IMR-90 (cell line): ENCODE measurements at regions not wholly inside any gene's neighbourhood (a gene's known extent, or its start where the extent isn't known, plus 50 kb on each side); places are given as distances from the start of the nearest gene placed in this dataset.

ENCODE experiments used
- ATAC-seq: fragments of 200-7000 bp; cut with Tn5 transposase; 2 replicates; pipeline ENCODE4 v1.9.1; 2020; ENCODE audit warnings: low read depth, mild to moderate bottlenecking, moderate library complexity
- BruUV-seq: library from RNA; stranded (reverse); fragments of 400-500 nt; replicated peaks from 2 replicates; lab custom pipeline; 2021; lab: Mats Ljungman, UMichigan
- CTCF ChIA-PET: fragments of 300-600 bp; formaldehyde crosslinking; extraction: SDS; loops from one replicate; lab custom pipeline; 2021; ENCODE audit warnings: antibody characterized with exemption; lab: Yijun Ruan, JAX
- POLR2A ChIA-PET: fragments of 300-600 bp; sonication (Branson Sonifier 250); formaldehyde crosslinking; loops from one replicate; lab custom pipeline; 2022; ENCODE audit warnings: antibody characterized with exemption; ENCODE audit not compliant: unreplicated experiment; lab: Charles Lee
- DNase-seq: peaks from one replicate; pipeline ENCODE4 v3.0.0; 2013
- H2AFZ ChIP-seq: replicated peaks from 2 replicates; pipeline ENCODE3; 2013; ENCODE audit warnings: low read length, mild to moderate bottlenecking; ENCODE audit not compliant: poor library complexity
- H2AK5ac ChIP-seq: 2 replicates; pipeline ENCODE4 v1.6.1; 2013; ENCODE audit warnings: low read depth, low read length, inconsistent platforms
- H2AK9ac ChIP-seq: replicated peaks from 2 replicates; pipeline ENCODE3; 2013; ENCODE audit warnings: mild to moderate bottlenecking, low read depth, low read length, moderate library complexity; ENCODE audit not compliant: poor library complexity
- H2BK120ac ChIP-seq: 2 replicates; pipeline ENCODE4 v1.6.1; 2013; ENCODE audit warnings: low read depth, low read length, inconsistent platforms
- H2BK15ac ChIP-seq: 3 replicates; pipeline ENCODE4 v1.6.1; 2013; ENCODE audit warnings: low read depth, low read length, inconsistent platforms
- H2BK20ac ChIP-seq: 2 replicates; pipeline ENCODE4 v1.6.1; 2013; ENCODE audit warnings: low read depth, mild to moderate bottlenecking, inconsistent platforms, low read length, moderate library complexity
- H2BK5ac ChIP-seq: 2 replicates; pipeline ENCODE4 v1.6.1; 2013; ENCODE audit warnings: mild to moderate bottlenecking, low read depth, low read length, inconsistent platforms; ENCODE audit not compliant: poor library complexity, severe bottlenecking
- H3K14ac ChIP-seq: replicated peaks from 2 replicates; pipeline ENCODE4 v1.6.1; 2013; ENCODE audit warnings: low read depth, low read length, inconsistent platforms
- H3K18ac ChIP-seq: 2 replicates; pipeline ENCODE4 v1.6.1; 2013; ENCODE audit warnings: low read depth, low read length, control low read depth
- H3K23ac ChIP-seq: 2 replicates; pipeline ENCODE4 v1.6.1; 2013; ENCODE audit warnings: low read depth, low read length, inconsistent platforms
- H3K27ac ChIP-seq: 2 replicates; pipeline ENCODE4 v1.5.1; 2013; ENCODE audit warnings: mild to moderate bottlenecking, control low read depth, low read length; ENCODE audit not compliant: insufficient read depth
- H3K27me3 ChIP-seq: 2 replicates; pipeline ENCODE4 v1.6.1; 2013; ENCODE audit warnings: low read length; ENCODE audit not compliant: control insufficient read depth, insufficient read depth
- H3K36me3 ChIP-seq: 2 replicates; pipeline ENCODE4 v1.6.1; 2013; ENCODE audit warnings: low read length, mixed read lengths; ENCODE audit not compliant: control insufficient read depth, insufficient read depth
- H3K4ac ChIP-seq: 2 replicates; pipeline ENCODE4 v1.6.1; 2013; ENCODE audit warnings: low read depth, low read length, inconsistent platforms
- H3K4me1 ChIP-seq: 2 replicates; pipeline ENCODE4 v1.6.1; 2013; ENCODE audit warnings: low read length, mixed read lengths; ENCODE audit not compliant: control insufficient read depth, insufficient read depth
- H3K4me2 ChIP-seq: 2 replicates; pipeline ENCODE4 v1.6.1; 2013; ENCODE audit warnings: low read depth, mild to moderate bottlenecking, control low read depth, low read length, moderate library complexity
- H3K4me3 ChIP-seq: 2 replicates; pipeline ENCODE4 v1.5.1; 2013; ENCODE audit warnings: low read depth, mild to moderate bottlenecking, control low read depth, low read length, moderate library complexity; ENCODE audit not compliant: insufficient read depth
- H3K56ac ChIP-seq: 2 replicates; pipeline ENCODE4 v1.6.1; 2013; ENCODE audit warnings: low read length, inconsistent platforms; ENCODE audit not compliant: insufficient read depth; ENCODE audit errors: extremely low read depth
- H3K79me1 ChIP-seq, 2 experiments: 2 replicates each; pipeline ENCODE4 v1.6.1; 2013; ENCODE audit warnings: low read length in 2 of 2, inconsistent platforms in 1 of 2, low read depth in 1 of 2
- H3K9ac ChIP-seq: 2 replicates; pipeline ENCODE4 v1.6.1; 2013; ENCODE audit warnings: low read depth, low read length, control low read depth
- H3K9me1 ChIP-seq: 2 replicates; pipeline ENCODE4 v1.6.1; 2013; ENCODE audit warnings: low read length, inconsistent platforms; ENCODE audit not compliant: insufficient read depth
- H3K9me3 ChIP-seq: 2 replicates; pipeline ENCODE4 v1.6.1; 2013; ENCODE audit warnings: low read length; ENCODE audit not compliant: control insufficient read depth, insufficient read depth
- H4K20me1 ChIP-seq: 2 replicates; pipeline ENCODE4 v1.6.1; 2013; ENCODE audit warnings: low read length, inconsistent platforms; ENCODE audit not compliant: insufficient read depth
- H4K5ac ChIP-seq: 2 replicates; pipeline ENCODE4 v1.6.1; 2013; ENCODE audit warnings: mild to moderate bottlenecking, low read depth, low read length, control low read depth
- H4K8ac ChIP-seq, 2 experiments: 2 replicates each; pipeline ENCODE4 v1.6.1; 2013; ENCODE audit warnings: low read depth in 2 of 2, low read length in 2 of 2, control low read depth in 1 of 2, inconsistent platforms in 1 of 2
- H4K91ac ChIP-seq: 2 replicates; pipeline ENCODE4 v1.6.1; 2013; ENCODE audit warnings: low read depth, low read length, inconsistent platforms; ENCODE audit not compliant: insufficient read depth
- BHLHE40 ChIP-seq: fragments of 150-350 bp; IDR thresholded peaks from 2 replicates; pipeline ENCODE4 v1.6.1; 2016; ENCODE audit warnings: mild to moderate bottlenecking, low read depth, low read length
- CEBPB ChIP-seq: IDR thresholded peaks from 2 replicates; pipeline ENCODE4 v1.6.1; 2012; ENCODE audit warnings: low read depth, low read length, improper control_type of control experiment
- CHD1 ChIP-seq: IDR thresholded peaks from 2 replicates; pipeline ENCODE4 v1.6.1; 2012; ENCODE audit warnings: low read depth, low read length, improper control_type of control experiment
- CTCF ChIP-seq: conservative IDR thresholded peaks from 2 replicates; pipeline ENCODE4 v1.5.1; 2012; ENCODE audit warnings: mild to moderate bottlenecking, low read depth, low read length, improper control_type of control experiment
- ELK1 ChIP-seq: fragments of 150-350 bp; IDR thresholded peaks from 2 replicates; pipeline ENCODE4 v1.6.1; 2016; ENCODE audit warnings: low read depth, mild to moderate bottlenecking, low read length, moderate library complexity, borderline replicate concordance
- FOS ChIP-seq: fragments of 150-350 bp; IDR thresholded peaks from 2 replicates; pipeline ENCODE4 v1.6.1; 2016; ENCODE audit warnings: low read depth, low read length
- MAFK ChIP-seq: IDR thresholded peaks from 2 replicates; pipeline ENCODE4 v1.6.1; 2012; ENCODE audit warnings: low read depth, low read length, improper control_type of control experiment
- MAZ ChIP-seq: IDR thresholded peaks from 2 replicates; pipeline ENCODE4 v1.6.1; 2012; ENCODE audit warnings: low read depth, mild to moderate bottlenecking, low read length, improper control_type of control experiment, moderate library complexity, borderline replicate concordance
- MXI1 ChIP-seq: IDR thresholded peaks from 2 replicates; pipeline ENCODE4 v1.6.1; 2012; ENCODE audit warnings: low read depth, mild to moderate bottlenecking, low read length, moderate library complexity, borderline replicate concordance
- NFE2L2 ChIP-seq: fragments of 150-350 bp; IDR thresholded peaks from 2 replicates; pipeline ENCODE4 v1.6.1; 2016; ENCODE audit warnings: low read depth, mild to moderate bottlenecking, low read length
- POLR2A ChIP-seq: IDR thresholded peaks from 2 replicates; pipeline ENCODE4 v1.6.1; 2012; ENCODE audit warnings: mild to moderate bottlenecking, low read depth, low read length
- RAD21 ChIP-seq: IDR thresholded peaks from 2 replicates; pipeline ENCODE4 v1.6.1; 2012; ENCODE audit warnings: low read length, improper control_type of control experiment
- RCOR1 ChIP-seq: IDR thresholded peaks from 2 replicates; pipeline ENCODE4 v1.6.1; 2012; ENCODE audit warnings: mild to moderate bottlenecking, low read length, improper control_type of control experiment; ENCODE audit not compliant: insufficient replicate concordance
- RFX5 ChIP-seq: IDR thresholded peaks from 2 replicates; pipeline ENCODE4 v1.8.0; 2012; ENCODE audit warnings: low read depth, mild to moderate bottlenecking, low read length, moderate library complexity
- SMC3 ChIP-seq: fragments of 150-350 bp; IDR thresholded peaks from 2 replicates; pipeline ENCODE4 v1.6.1; 2016; ENCODE audit warnings: low read depth, mild to moderate bottlenecking, antibody characterized with exemption, low read length, moderate library complexity
- USF2 ChIP-seq: fragments of 150-350 bp; IDR thresholded peaks from 2 replicates; pipeline ENCODE4 v1.6.1; 2017; ENCODE audit warnings: mild to moderate bottlenecking, antibody characterized with exemption, low read length, low read depth
- WGBS, 2 experiments: methylation state at CpG; one replicate each; pipeline versions ENCODE4 v1.1.5 to v1.1.7; 2013; ENCODE audit warnings: missing lambda C conversion rate in 2 of 2; ENCODE audit not compliant: insufficient read length in 1 of 2; ENCODE audit errors: extremely low coverage in 2 of 2; 5-methylcytosine and 5-hydroxymethylcytosine counted together
- dilution Hi-C: fragments of 300-500 bp; cut with HindIII; formaldehyde crosslinking; loops from one replicate; pipeline ENCODE4 v1.14.3; 2018; ENCODE audit warnings: low sequenced_read_pairs; ENCODE audit not compliant: unreplicated experiment
- in situ Hi-C: fragments of 300-500 bp; cut with MboI; formaldehyde crosslinking; loops from 3 replicates; pipeline ENCODE4 v1.14.3; 2019; ENCODE audit warnings: low sequenced_read_pairs, inconsistent platforms, mixed read lengths
- intact Hi-C: fragments of 100-400 bp; cut with micrococcal nuclease; formaldehyde crosslinking; loops from 2 replicates; pipeline ENCODE4 v1.10.0; 2022

DNA sequence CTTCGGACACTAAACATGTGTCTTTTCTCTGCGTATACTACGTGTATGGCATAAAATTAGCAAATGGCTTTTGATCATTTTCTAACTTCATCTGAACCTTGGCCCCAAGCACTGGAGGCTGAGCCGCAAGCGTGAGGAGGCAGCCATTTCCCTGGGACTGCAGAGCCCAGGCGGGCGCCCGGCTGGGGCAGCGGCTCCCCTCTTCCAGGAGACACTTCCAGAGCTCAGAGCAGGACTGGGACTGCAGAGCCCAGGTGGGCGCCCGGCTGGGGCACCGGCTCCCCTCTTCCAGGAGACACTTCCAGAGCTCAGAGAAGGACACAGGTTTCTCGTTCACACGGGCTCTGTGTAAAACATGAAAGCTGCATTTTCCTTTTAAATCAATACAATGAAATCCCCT is 484.1 kb upstream of the SALL3 start:
- 75% methylated on average over 10 of the region's 14 CpGs; no CpG with 5 or more reads in 1 of the 2 experiments for WGBS, 2 experiments
- H3K56ac ChIP-seq, result no peak overlapping the region
- CTCF ChIA-PET, result no interaction called here

More for the DNA sequence above, 484.1 kb upstream of the SALL3 start:
- intact Hi-C loops, result no loop called here
- Histone ChIP-seq H3K23ac (no peak overlapping the region), H2BK120ac (no peak overlapping the region), H2AFZ (no peak overlapping the region), H2BK20ac (no peak overlapping the region), H3K9ac (no peak overlapping the region), H4K91ac (no peak overlapping the region), H4K5ac (no peak overlapping the region), H3K79me1 (no peaks in the 10 kb centered on the region), H3K4me3 (no peak overlapping the region), H4K8ac (no peak overlapping the region), H2BK15ac (no peak overlapping the region), H3K14ac (no peak overlapping the region), H3K9me1 (no peaks in the 10 kb centered on the region), H3K18ac (no peak overlapping the region), H2AK5ac (no peak overlapping the region), H4K20me1 (no peaks in the 10 kb centered on the region), H3K36me3 (no peaks in the 10 kb centered on the region), H3K4me2 (no peak overlapping the region), H3K27ac (no peak overlapping the region), H3K4me1 (no peaks in the 10 kb centered on the region), H2AK9ac (no peak overlapping the region), H3K9me3 (peaks cover 65% of the 10 kb centered on the region), H3K4ac (no peak overlapping the region), H2BK5ac (no peak overlapping the region), H3K27me3 (no peaks in the 10 kb centered on the region)
- POLR2A ChIA-PET, result no interaction called here
- TF ChIP-seq RCOR1 (no peak), ELK1 (no peak), FOS (no peak), USF2 (no peak), CTCF (no peak), MAZ (no peak), NFE2L2 (no peak), POLR2A (no peak), MXI1 (no peak), CHD1 (no peak), CEBPB (no peak), RAD21 (no peak), SMC3 (no peak), RFX5 (no peak), MAFK (no peak), BHLHE40 (no peak)
- DNase-seq, result no peak
- no TSS peak for BruUV-seq
- dilution Hi-C loops, result no loop called here
- no peak for ATAC-seq
- in situ Hi-C loops, result no loop called here
